ENCODE measurements at regions not wholly inside any gene's neighbourhood (a gene's known extent, or its start where the extent isn't known, plus 50 kb on each side); places are given as distances from the start of the nearest gene placed in this dataset.

DNA sequence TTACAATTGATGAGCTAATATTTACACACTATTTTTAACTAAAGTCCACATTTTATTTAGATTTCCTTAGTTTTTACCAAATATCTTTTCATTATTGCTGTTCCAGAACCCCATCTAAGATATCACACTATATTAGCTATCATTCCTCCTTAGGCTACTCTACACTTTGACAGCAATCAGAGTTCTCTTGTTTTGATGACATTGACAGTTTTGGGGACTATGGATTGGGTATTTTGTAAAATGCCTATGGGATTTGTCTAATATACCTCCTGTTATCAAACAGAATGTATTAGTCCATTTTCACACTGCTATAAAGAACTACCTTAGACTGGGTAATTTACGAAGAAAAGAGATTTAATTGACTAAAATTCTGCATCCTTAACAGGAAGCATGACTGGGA is 489.1 kb downstream of the FOXG1 start:
- no peak overlapping the region for H3K4me3 ChIP-seq (ENCODE audit: control insufficient read depth, low read depth, low read length)
- no peak for TF ChIP-seq CTCF (IDR thresholded peaks at IDR 0.05; ENCODE audit: control insufficient read depth, insufficient read depth, low read depth, low read length, missing control alignments)
- no peak for DNase-seq (ENCODE audit: low read depth)

- no peak overlapping the region for H3K4me3 ChIP-seq (ENCODE audit: control insufficient read depth, low read depth, low read length)
- no peak for DNase-seq (ENCODE audit: low read depth)
- no peak for TF ChIP-seq CTCF (IDR thresholded peaks at IDR 0.05; ENCODE audit: control insufficient read depth, insufficient read depth, low read depth, low read length, missing control alignments)
Measured at GRCh38 chr14:29262979-29263378, 496.4 kb downstream of the FOXG1 start.

GRCh38 chr14:29264865-29265264 is 498.3 kb downstream of the FOXG1 start:
- DNase-seq (ENCODE audit: low read depth): no peak
- H3K4me3 ChIP-seq (ENCODE audit: control insufficient read depth, low read depth, low read length): no peak overlapping the region
- no peak for TF ChIP-seq CTCF (IDR thresholded peaks at IDR 0.05; ENCODE audit: control insufficient read depth, insufficient read depth, low read depth, low read length, missing control alignments)

GRCh38 chr14:29265852-29266251 is 499.3 kb downstream of the FOXG1 start:
- H3K4me3 ChIP-seq (ENCODE audit: control insufficient read depth, low read depth, low read length): no peak overlapping the region
- no peak for TF ChIP-seq CTCF (IDR thresholded peaks at IDR 0.05; ENCODE audit: control insufficient read depth, insufficient read depth, low read depth, low read length, missing control alignments)
- no peak for DNase-seq (ENCODE audit: low read depth)

DNA sequence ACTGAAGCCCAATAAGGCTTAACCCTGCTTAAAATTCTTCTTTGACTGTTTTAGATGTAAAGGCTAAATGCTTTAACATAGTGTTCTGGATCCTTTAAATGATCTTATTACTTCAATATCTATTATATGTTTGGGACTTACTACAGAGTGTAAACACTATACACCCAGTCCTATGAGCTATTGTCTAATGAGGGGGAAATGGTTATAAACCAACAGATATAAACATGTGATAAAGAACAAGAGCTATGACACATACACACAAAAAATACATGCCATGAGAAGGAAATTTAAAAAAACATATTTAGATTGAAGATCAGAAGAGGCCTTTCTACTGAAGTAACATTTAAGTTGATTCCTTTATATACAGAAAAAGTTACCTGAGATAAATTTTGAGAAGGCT is 505.1 kb downstream of the FOXG1 start:
- TF ChIP-seq CTCF (IDR thresholded peaks at IDR 0.05; ENCODE audit: control insufficient read depth, insufficient read depth, low read depth, low read length, missing control alignments): no peak
- no peak for DNase-seq (ENCODE audit: low read depth)
- no peak overlapping the region for H3K4me3 ChIP-seq (ENCODE audit: control insufficient read depth, low read depth, low read length)

DNA sequence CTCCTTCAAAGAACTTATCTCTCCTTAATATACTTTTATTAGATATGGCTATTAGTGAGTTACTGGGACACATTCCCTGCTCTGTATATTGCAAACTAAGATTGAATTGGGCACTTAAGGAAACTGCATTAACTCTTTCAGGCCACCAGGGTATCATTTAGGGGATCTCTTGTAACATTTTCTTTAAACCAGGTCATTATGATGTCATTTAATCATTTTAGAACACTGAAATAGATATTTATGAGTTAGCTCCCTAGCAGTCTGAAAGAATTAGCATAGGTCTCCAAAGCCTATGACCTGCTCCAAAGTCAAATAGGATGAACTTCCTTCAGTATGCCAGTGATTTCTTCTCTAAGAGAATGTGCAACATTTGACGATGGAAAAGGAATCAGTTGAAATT is 506.9 kb downstream of the FOXG1 start:
- no peak for DNase-seq (ENCODE audit: low read depth)
- TF ChIP-seq CTCF (IDR thresholded peaks at IDR 0.05; ENCODE audit: control insufficient read depth, insufficient read depth, low read depth, low read length, missing control alignments): no peak
- H3K4me3 ChIP-seq (ENCODE audit: control insufficient read depth, low read depth, low read length): no peak overlapping the region
